ENCODE measurements at regions not wholly inside any gene's neighbourhood (a gene's known extent, or its start where the extent isn't known, plus 50 kb on each side); places are given as distances from the start of the nearest gene placed in this dataset.
A peak's percentile ranks its signal among the peaks of the same experiment; 100 is the strongest.
"Not testable (repeated sequence)": the region's sequence is repeated elsewhere in the genome, so short reads cannot be mapped to it uniquely, and the experiment has no call there.

DNA sequence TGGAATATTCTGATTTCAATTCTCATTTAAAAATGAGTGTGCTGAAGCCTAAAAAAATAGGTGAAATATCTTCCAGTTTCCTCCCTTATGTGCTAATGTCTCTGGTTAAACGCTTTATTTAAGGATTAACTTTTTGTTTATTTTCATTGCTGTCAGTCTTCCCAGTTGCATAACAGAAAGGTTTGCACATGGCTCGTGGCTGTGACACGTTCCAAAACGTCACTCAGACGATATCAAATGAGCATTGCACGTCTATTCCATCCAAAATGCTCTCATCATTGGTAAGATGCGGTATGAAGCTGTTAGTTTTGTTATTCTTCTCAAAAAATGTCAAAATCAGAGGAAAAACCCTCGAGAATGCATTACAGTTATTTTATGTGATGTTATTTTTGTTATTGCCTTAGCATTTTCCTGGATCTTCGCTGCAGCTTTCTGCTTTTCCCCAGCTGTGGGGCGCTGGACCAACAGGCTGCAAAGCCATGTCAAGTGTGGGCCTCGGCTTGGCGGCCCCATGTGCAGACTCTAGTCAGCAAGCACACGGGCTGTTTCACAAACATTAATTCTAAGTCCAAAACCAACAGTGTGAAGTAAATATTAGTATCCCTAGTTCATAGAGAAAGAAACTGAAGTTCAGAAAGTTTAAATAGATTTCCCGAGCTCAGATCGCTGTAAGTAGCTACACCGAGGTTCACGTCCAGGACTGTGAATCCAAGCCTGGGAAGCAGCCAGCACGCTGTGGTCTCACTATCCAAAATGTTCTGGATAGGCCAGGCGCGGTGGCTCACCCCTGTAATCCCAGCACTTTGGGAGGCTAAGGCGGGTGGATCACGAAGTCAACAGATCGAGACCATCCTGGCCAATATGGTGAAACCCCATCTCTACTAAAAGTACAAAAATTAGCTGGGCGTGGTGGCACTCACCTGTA is 793.4 kb upstream of the FRG1 start:
- TF ChIP-seq CTCF (IDR thresholded peaks at IDR 0.05; ENCODE audit: insufficient read depth, low read depth, low read length) = no peak
- H3K4me3 ChIP-seq (ENCODE audit: low read depth, low read length) = no peak overlapping the region
- DNase-seq (ENCODE audit: low read depth) = no peak

GRCh38 chr4:189155083-189155482 is 785.6 kb upstream of the FRG1 start:
- not testable (repeated sequence) for H3K4me3 ChIP-seq (ENCODE audit: low read depth, low read length); DNase-seq (ENCODE audit: low read depth)

DNA sequence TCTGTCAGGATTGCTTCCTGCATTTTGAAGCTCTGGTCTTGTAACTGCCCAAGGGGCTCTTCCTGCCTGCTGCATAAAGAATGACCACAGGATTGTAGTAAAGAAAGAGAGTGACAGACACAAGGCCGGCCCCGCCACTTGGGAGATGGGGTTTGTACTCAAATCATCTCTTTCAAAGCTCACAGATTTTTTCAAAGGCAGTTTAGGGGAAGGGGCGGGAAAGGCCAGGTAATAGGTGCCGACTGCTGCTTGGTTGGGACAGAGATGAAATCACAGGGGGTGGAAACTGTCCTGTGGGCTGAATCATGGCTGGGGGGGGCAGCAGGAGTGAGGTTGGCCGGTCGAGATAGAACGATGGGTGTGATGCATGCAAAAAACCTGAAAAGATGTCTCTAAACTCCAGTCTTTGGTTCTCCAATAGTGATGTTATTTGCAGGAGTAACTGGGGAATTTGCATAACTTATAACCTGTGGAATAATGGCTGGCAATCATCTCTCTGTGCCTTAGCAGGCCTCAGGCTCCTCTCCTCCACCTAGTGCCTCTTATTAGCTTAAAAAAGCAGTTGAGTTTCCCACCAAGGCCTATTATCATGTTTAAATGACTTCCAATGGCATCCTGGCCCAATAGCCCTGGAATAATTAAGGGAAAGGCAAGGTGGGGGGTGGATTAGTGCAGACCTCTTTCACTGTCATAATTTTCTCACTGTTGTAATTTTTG is 778.4 kb upstream of the FRG1 start:
- no peak overlapping the region for H3K4me3 ChIP-seq (ENCODE audit: low read depth, low read length)
- no peak for TF ChIP-seq CTCF (IDR thresholded peaks at IDR 0.05; ENCODE audit: insufficient read depth, low read depth, low read length)
- DNase-seq (ENCODE audit: low read depth) = no peak

DNA sequence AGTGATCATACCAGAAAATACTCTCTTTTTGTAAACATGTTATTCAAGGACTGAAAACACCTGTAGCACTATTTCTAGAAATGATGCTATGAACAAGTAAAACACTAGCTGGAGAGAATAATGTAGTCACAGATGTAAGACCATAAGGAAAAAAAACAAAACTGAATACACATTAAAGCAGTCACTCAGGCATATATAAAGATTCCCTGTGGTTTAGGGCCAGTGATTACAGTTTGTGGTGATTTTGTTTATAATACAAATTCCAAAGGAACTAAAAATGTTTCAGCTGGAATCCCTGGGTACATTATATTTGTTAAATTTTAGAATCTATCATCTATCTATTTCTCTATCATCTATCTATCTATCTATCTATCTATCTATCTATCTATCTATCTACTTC is 777.8 kb upstream of the FRG1 start:
- DNase-seq (ENCODE audit: low read depth) = peak; percentile 36
- TF ChIP-seq CTCF (IDR thresholded peaks at IDR 0.05; ENCODE audit: insufficient read depth, low read depth, low read length) = no peak
- H3K4me3 ChIP-seq (ENCODE audit: low read depth, low read length) = no peak overlapping the region

- DNase-seq (ENCODE audit: low read depth) = no peak
- no peak for TF ChIP-seq CTCF (IDR thresholded peaks at IDR 0.05; ENCODE audit: insufficient read depth, low read depth, low read length)
These were observed 764.7 kb upstream of the FRG1 start for GRCh38 chr4:189176002-189176401.

GRCh38 chr4:189177130-189177529 is 763.5 kb upstream of the FRG1 start:
- DNase-seq (ENCODE audit: low read depth) = no peak
- H3K4me3 ChIP-seq (ENCODE audit: low read depth, low read length) = no peak overlapping the region
- TF ChIP-seq CTCF (IDR thresholded peaks at IDR 0.05; ENCODE audit: insufficient read depth, low read depth, low read length) = no peak

More at GRCh38 chr4:189176002-189176401, 764.7 kb upstream of the FRG1 start:
- H3K4me3 ChIP-seq (ENCODE audit: low read depth, low read length) = no peak overlapping the region

DNA sequence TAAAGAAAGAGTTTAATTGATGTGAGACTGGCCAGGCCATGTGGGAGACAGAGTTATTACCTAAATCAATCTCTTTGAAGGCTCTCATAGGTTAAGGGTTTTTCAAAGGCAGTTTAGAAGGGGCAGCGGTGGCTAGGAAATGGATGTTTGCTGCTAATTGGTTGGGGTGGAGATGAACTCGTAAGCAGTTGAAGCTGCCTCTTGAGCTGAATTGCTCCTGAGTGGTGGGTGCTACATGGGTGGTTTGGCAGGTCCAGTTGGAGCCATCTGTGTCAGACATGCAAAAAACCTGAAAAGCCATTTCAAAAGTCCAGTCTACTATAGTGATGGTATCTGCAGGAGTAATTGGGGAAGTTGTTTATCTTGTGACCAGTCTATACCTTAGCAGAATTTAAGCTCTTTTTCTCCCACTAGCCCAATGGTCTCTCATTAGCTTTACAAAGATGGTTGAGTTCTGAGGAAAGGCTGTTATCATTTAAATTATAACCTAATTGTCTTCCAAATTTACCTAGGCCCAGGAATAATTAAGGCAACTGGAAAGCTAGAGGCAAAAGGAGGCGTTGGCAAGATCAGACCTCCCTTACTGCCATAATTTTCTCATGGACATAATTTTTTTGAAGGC is 762.4 kb upstream of the FRG1 start:
- DNase-seq (ENCODE audit: low read depth) = no peak
- H3K4me3 ChIP-seq (ENCODE audit: low read depth, low read length) = no peak overlapping the region
- no peak for TF ChIP-seq CTCF (IDR thresholded peaks at IDR 0.05; ENCODE audit: insufficient read depth, low read depth, low read length)
